Fibroblast of lung (primary cell): ENCODE measurements at regions not wholly inside any gene's neighbourhood (a gene's known extent, or its start where the extent isn't known, plus 50 kb on each side); places are given as distances from the start of the nearest gene placed in this dataset.

Experiments
- DNase-seq, 2 donors: peaks; one replicate each; pipeline versions ENCODE4 v3.0.0 to v3.0.0-alpha.2; 2010; ENCODE audit warnings: low read depth in 2 of 2
- H2AFZ ChIP-seq: 2 replicates; pipeline ENCODE4 v1.5.1; 2012; ENCODE audit warnings: low read length, control low read depth, inconsistent platforms
- H3K27ac ChIP-seq: 2 replicates; pipeline ENCODE4 v1.5.1; 2011; ENCODE audit warnings: low read length, control low read depth; ENCODE audit not compliant: insufficient read depth
- H3K27me3 ChIP-seq: 2 replicates; pipeline ENCODE4 v1.5.1; 2011; ENCODE audit warnings: mild to moderate bottlenecking, low read length; ENCODE audit not compliant: control insufficient read depth, insufficient read depth
- H3K36me3 ChIP-seq: 2 replicates; pipeline ENCODE4 v1.5.1; 2011; ENCODE audit warnings: low read length; ENCODE audit not compliant: control insufficient read depth, insufficient read depth
- H3K4me1 ChIP-seq: 2 replicates; pipeline ENCODE4 v1.5.1; 2011; ENCODE audit warnings: low read length; ENCODE audit not compliant: control insufficient read depth, insufficient read depth; ENCODE audit errors: extremely low read depth
- H3K4me2 ChIP-seq: 2 replicates; pipeline ENCODE4 v1.5.1; 2011; ENCODE audit warnings: low read length, control low read depth; ENCODE audit not compliant: insufficient read depth; ENCODE audit errors: extremely low read depth
- H3K4me3 ChIP-seq, 4 experiments: fragments of 200-600 bp in 1 of 4; sonication (generic) in 1 of 4; replicated peaks in 1 of 4; 2 replicates each; pipeline ENCODE4 v1.5.1; 2011 to 2016; ENCODE audit warnings: low read length in 4 of 4, low read depth in 3 of 4, mild to moderate bottlenecking in 3 of 4, control low read depth in 2 of 4, inconsistent platforms in 1 of 4, mixed read lengths in 1 of 4; ENCODE audit not compliant: insufficient read depth in 1 of 4; ENCODE audit errors: control extremely low read depth in 1 of 4
- H3K79me2 ChIP-seq: 2 replicates; pipeline ENCODE4 v1.5.1; 2012; ENCODE audit warnings: mild to moderate bottlenecking, low read length, inconsistent platforms; ENCODE audit not compliant: control insufficient read depth, insufficient read depth
- H3K9ac ChIP-seq: 2 replicates; pipeline ENCODE4 v1.5.1; 2011; ENCODE audit warnings: mild to moderate bottlenecking, low read length, control low read depth; ENCODE audit not compliant: insufficient read depth
- H3K9me3 ChIP-seq: 2 replicates; pipeline ENCODE4 v1.5.1; 2012; ENCODE audit warnings: low read depth, low read length; ENCODE audit not compliant: control insufficient read depth, insufficient read depth
- H4K20me1 ChIP-seq: 2 replicates; pipeline ENCODE4 v1.5.1; 2011; ENCODE audit warnings: low read length; ENCODE audit not compliant: control insufficient read depth, insufficient read depth; ENCODE audit errors: extremely low read depth
- CTCF ChIP-seq, 2 donors: IDR thresholded peaks in 1 of 2; conservative IDR thresholded peaks in 1 of 2; 1 replicate in 1 of 2; 2 replicates in 1 of 2; pipeline ENCODE4 v1.5.1; 2011 to 2012; ENCODE audit warnings: low read length in 2 of 2, control low read depth in 1 of 2, inconsistent platforms in 1 of 2, low read depth in 1 of 2, mild to moderate bottlenecking in 1 of 2
- EZH2 ChIP-seq: IDR thresholded peaks from 2 replicates; pipeline ENCODE4 v1.5.1; 2012; ENCODE audit warnings: low read length, control low read depth, mild to moderate bottlenecking; ENCODE audit errors: missing control alignments

DNA sequence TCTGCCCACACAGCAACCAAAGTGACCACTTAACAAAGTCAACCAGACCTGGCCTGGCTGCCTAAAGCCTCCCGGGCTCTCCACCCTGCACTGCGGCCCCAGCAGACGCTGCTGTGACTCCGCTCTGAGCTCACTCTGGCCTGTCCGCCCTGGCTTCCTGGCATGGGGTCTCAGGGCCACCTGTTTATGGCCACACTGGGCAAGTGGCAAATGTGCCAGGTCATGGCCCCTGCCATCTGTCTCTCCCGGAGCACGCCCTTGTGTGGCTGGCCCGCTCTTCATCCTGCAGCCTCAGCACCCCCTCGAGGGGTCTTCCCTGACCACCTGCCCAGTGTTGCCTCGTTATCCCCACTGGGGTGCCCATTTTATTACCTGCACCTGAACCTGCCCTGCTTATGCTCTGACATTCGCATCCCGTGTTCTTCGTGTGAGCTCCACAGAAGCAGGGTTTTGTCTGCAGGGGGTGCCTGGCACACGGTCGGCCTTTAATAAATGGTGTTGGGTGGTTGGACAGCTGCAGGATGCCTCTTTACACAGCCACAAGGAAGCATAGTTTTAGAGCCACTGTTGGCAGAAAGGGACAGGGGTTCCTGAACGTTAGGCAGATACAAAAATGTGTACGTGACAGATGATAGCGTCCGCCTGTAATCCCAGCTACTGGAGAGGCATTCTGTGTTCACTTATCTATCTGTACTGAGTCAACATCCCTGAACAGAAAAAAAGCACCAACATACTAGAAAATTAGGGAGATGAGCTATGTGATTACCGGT lies 785.6 kb downstream of the TBC1D22A start:
- Histone ChIP-seq H3K4me2 (no peak overlapping the region), H4K20me1 (no peaks in the 10 kb centered on the region), H3K4me1 (no peaks in the 10 kb centered on the region), H3K27me3 (no peaks in the 10 kb centered on the region), H3K36me3 (no peaks in the 10 kb centered on the region), H3K9ac (no peak overlapping the region), H2AFZ (no peak overlapping the region), H3K9me3 (no peaks in the 10 kb centered on the region), H3K27ac (no peak overlapping the region), H3K4me3 (no peak overlapping the region), H3K79me2 (no peaks in the 10 kb centered on the region)
- no peak for TF ChIP-seq EZH2
- no peak for TF ChIP-seq CTCF (conservative IDR thresholded peaks at IDR 0.05 in 1 of 2, IDR thresholded peaks at IDR 0.05 in 1 of 2; ENCODE audit: low read depth in 1 of 2, low read length in 2 of 2)
- no peak for DNase-seq

DNA sequence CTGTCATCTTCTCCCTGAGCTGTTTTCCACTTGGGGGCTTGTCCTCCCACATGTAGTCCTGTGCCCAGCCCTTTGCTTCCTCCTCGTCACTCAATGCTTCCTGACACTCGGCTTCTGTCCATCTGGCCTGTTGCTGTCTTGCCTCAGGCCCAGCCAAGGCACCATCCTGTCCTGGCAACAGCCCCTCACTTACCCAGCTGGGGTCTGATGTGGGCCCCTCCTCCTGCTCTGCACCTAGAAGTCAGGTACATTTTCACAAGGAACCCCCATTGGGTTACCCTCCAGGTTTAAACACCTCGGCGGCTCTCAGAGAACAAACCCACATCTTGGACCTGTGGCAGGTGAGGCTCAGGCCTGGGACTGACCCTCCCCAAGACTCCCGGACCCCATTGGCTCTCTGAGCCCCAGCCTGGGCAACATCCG lies 784.8 kb downstream of the TBC1D22A start:
- no peak for DNase-seq
- H3K4me1 ChIP-seq, result no peaks in the 10 kb centered on the region

GRCh38 chr22:47544696-47545095 lies 782.2 kb downstream of the TBC1D22A start:
- no peaks in the 10 kb centered on the region for H3K79me2 ChIP-seq
- no peaks in the 10 kb centered on the region for H3K36me3 ChIP-seq
- no peak overlapping the region for H2AFZ ChIP-seq
- no peaks in the 10 kb centered on the region for H3K27me3 ChIP-seq
- TF ChIP-seq CTCF (conservative IDR thresholded peaks at IDR 0.05 in 1 of 2, IDR thresholded peaks at IDR 0.05 in 1 of 2; ENCODE audit: low read depth in 1 of 2, low read length in 2 of 2), result no peak
- no peak for TF ChIP-seq EZH2
- no peak for DNase-seq
- H3K4me3 ChIP-seq, result no peak overlapping the region
- no peaks in the 10 kb centered on the region for H3K9me3 ChIP-seq
- H3K9ac ChIP-seq, result no peak overlapping the region
- H4K20me1 ChIP-seq, result no peaks in the 10 kb centered on the region
- H3K4me1 ChIP-seq, result no peaks in the 10 kb centered on the region
- H3K4me2 ChIP-seq, result no peak overlapping the region
- no peak overlapping the region for H3K27ac ChIP-seq

More for the DNA sequence above, 784.8 kb downstream of the TBC1D22A start:
- H3K36me3 ChIP-seq, result no peaks in the 10 kb centered on the region
- no peak overlapping the region for H3K9ac ChIP-seq
- no peak overlapping the region for H2AFZ ChIP-seq
- TF ChIP-seq EZH2 (no peak), CTCF (conservative IDR thresholded peaks at IDR 0.05 in 1 of 2, IDR thresholded peaks at IDR 0.05 in 1 of 2; ENCODE audit: low read depth in 1 of 2, low read length in 2 of 2) (no peak)
- no peaks in the 10 kb centered on the region for H3K27me3 ChIP-seq
- H3K4me2 ChIP-seq, result no peak overlapping the region
- no peaks in the 10 kb centered on the region for H3K79me2 ChIP-seq
- no peaks in the 10 kb centered on the region for H3K9me3 ChIP-seq
- H3K27ac ChIP-seq, result no peak overlapping the region
- H4K20me1 ChIP-seq, result no peaks in the 10 kb centered on the region
- H3K4me3 ChIP-seq, result no peak overlapping the region
